ENCODE measurements at regions not wholly inside any gene's neighbourhood (a gene's known extent, or its start where the extent isn't known, plus 50 kb on each side); places are given as distances from the start of the nearest gene placed in this dataset.

GRCh38 chr4:138741766-138742377 lies 273.7 kb upstream of the NOCT start:
- ATAC-seq (no peak), DNase-seq (no peak)

DNA sequence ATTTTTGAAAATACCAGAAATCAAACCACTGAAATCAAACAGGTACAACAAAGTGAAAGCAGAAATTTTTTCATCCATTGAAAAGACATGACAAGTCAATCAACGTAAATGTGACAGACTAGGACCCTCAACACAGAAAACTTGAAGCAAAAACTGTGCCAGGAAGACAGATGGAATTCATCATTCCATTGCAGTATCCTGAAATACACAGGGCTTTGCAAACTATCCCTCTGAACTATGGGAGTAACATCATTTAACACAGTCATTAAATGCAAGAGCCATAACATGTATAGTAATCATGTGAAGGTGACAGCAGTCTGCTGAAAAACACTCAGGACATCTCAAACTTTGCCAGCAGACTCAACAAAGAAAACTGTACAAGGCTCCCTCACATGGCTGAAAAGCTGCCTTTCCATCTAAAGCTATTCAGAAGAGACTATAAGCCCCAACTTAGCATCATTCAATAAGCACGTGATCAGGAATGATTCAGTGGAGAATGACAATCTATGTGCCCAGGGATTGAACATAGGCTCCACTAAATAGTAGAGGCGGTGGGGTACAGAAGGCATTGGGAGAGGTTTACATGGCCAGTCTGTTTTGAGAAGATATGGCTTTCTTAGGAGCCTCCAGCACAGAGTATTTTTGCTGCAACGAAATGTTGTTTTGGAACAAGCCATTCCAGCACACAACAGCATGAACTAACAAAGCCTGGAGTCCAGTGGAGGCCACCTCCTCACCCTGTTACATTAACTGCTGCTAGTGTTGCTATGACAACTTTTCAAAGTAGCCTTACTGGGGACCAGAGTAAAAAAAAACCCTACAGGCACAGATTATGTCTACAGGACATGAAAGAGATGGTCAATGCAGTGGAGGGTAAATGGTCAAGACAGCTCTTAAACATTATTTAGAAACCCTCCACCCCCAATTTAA lies 274.5 kb upstream of the NOCT start:
- ATAC-seq (no peak), DNase-seq (no peak)

DNA sequence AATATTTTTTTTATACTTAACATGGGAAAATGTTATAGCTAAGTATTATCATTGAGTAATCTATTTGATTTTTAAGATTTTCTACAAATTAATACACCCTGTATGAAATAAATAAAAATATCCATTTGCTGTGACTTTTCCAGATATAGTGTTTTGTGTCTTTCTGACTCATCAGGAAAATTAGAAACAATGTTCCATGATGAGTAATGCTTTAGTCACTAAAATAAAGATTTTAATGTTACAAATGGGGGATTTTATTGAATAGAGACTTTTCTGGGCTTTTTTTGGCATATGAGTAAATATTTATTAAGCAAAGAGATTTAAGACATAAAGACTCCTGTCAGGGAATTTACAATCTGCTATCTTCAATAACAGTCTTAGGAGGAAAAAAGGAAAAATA lies 279.2 kb upstream of the NOCT start:
- DNase-seq = no peak
- no peak for ATAC-seq

DNA sequence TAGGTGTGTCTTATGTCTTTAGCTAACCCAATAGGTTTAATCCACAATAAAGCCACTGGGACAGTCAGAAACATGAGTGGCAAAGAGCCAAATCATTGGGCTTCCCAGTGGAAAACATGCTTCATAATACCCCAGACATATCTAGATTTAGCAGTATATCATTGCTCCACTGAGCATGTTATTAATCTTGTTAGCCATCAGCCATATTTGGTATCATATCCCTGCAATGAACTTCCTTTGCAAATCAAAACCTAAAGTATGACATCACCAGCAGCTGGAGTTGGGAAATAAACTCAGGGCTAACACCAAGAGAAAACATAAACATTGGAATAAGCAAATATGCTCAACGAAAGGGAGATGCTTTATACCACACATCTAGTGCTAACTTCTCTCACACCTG lies 280.8 kb upstream of the NOCT start:
- DNase-seq (no peak), ATAC-seq (no peak)

- DNase-seq = no peak
- ATAC-seq = no peak
These were observed 287.0 kb upstream of the NOCT start for GRCh38 chr4:138728566-138728965.

DNA sequence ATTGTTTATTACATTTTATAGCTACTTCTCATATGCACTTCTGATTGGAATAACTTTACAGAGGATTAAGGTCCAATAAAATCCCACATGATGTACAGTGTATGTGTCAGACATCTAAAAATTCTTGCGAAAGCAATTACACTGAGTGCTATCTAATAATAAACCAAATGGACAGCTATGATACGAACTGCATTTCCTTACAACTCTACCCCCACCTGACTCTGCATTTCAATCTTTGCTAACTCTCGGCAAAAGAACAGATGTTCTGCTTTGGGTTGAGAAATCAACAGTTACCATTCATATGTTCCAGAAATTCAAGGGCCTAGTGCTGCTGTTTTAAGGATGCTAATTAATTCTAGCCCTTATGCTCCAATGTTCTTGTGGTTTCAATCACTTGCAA lies 287.9 kb upstream of the NOCT start:
- DNase-seq (no peak), ATAC-seq (no peak)

DNA sequence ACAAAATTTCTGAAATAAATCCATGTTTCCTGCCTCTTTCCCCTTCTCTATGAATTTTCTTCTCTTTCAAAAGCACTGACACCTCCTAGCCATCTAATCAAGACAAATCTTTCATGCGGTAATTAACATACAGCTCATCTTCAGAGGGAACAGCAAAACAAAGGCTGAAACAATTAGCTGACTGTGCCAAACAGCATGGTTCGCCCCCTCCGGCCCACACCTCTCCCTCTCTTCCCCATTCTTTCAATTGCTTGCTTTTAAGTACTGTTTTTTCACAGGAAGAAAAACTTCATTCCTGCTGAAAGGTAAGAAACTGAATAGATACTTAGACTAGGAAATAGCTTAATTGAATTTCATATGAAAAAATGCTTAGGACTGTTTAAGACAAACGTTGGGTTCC lies 291.1 kb upstream of the NOCT start:
- DNase-seq = no peak
- no peak for ATAC-seq

- DNase-seq (no peak), ATAC-seq (no peak)
These were observed 298.8 kb upstream of the NOCT start for GRCh38 chr4:138716559-138717335.

DNA sequence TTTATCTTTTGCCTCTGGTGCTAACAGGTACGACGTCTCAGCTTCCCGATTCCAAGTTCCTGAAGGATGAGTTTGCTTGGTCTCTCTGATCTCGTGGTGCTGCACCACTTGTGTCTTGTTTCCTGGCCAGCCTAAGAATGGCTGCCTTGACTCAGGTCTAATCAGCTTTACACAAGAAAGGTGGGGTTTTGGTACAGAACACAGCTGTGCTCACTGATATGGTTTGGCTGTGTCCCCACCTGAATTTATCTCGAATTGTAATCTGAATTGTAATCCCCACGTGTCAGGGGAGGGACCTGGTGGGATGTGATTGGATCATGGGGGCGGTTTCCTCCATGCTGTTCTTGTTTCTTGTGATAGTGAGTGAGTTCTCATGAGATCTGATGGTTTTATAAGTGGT lies 305.3 kb upstream of the NOCT start:
- no peak for ATAC-seq

GRCh38 chr4:138709859-138710258 lies 305.7 kb upstream of the NOCT start:
- no peak for ATAC-seq
- DNase-seq = no peak

More for the DNA sequence above, 305.3 kb upstream of the NOCT start:
- no peak for DNase-seq

DNA sequence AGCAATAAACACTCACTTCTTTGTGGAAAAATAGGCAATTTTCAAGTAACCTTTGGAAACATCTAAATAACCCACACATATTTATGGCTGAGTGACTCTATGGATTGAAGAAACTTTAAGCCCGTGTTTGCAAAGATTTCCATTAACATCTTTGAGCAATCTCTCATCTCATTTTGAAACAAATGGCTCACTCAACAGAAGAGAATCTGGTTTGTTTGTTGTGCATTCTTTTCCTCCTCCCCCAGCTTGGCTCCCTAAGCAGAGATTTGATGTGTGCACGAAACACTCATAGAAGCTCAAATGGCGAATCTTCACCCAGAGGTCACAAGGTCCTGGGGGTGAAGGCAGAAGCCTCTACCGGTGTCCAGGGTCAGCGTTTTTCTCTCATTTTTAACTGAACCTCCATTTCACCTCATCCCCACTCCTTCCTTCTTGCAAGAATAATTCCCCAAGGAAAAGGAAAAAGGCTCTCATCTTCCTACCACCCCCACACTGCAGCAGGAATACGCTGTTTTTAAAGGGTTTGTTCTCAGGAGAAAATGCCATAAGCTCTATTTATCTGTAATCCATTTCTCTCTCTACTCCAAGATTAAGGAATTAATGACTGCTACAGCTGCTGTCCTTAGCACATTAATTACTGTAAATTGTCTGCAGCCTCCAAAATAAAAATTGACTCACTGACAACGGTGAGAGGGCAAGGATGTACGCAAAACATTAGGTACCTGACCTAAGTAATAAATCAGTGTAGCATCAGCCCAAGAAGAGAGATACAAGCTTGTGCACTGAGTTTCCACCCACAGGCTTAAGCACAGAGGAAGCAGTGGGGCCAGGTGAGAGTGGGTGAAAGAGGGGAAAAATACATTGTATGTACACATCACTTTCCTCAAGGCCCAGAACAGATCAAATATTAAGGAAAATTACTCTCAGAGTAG lies 307.6 kb upstream of the NOCT start:
- ATAC-seq = no peak
- no peak for DNase-seq

DNA sequence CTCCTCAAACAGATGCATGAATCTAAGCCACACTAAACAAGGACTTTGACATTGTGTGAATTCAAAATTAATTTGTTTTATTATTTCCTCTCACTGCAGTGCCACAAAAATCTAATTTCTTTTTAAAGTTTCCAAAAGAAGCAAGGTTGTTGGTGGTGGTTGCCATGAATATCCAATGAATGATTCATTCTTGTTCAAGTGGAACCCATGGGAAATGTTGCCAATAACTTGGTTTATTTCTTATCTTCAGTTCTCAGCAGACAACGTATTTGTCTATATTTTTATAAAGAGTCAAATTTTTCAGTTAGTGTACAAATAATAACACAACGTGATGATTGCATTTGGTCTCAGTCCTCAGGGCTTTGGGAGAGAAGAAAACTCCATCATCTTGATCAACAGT lies 309.4 kb upstream of the NOCT start:
- ATAC-seq (no peak), DNase-seq (no peak)

- DNase-seq (no peak), ATAC-seq (no peak)
These were observed 313.3 kb upstream of the NOCT start for GRCh38 chr4:138702190-138702824.

GRCh38 chr4:138698641-138699040 lies 316.9 kb upstream of the NOCT start:
- DNase-seq (no peak), ATAC-seq (no peak)

- no peak for ATAC-seq
- no peak for DNase-seq
These were observed 317.7 kb upstream of the NOCT start for GRCh38 chr4:138697851-138698250.

GRCh38 chr4:138696771-138697170 lies 318.8 kb upstream of the NOCT start:
- DNase-seq = no peak
- no peak for ATAC-seq

- DNase-seq (no peak), ATAC-seq (no peak)
These were observed 319.5 kb upstream of the NOCT start for GRCh38 chr4:138696058-138696457.

DNA sequence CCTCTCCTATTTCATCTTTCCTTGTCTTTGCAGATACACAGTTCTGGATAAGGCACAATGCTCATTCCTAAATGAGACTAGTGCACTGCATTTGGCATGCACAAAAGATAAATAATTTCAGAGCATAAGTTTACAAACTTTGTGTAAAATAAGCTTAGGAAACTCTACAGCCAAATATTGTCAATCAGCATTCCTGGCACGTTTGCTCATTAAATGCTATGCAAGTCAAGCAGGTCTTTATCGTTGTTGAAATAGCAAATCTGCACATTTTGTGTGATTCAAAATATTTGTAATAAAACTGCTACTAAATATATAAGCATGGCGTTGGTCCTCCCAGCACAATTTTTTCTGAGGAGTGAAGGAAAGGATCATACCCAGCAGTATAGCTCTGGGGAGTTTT lies 322.1 kb upstream of the NOCT start:
- ATAC-seq (no peak), DNase-seq (no peak)

- no peak for DNase-seq
- no peak for ATAC-seq
These were observed 323.2 kb upstream of the NOCT start for GRCh38 chr4:138692411-138692810.

GRCh38 chr4:138689593-138689992 lies 326.0 kb upstream of the NOCT start:
- ATAC-seq = no peak
- no peak for DNase-seq

DNA sequence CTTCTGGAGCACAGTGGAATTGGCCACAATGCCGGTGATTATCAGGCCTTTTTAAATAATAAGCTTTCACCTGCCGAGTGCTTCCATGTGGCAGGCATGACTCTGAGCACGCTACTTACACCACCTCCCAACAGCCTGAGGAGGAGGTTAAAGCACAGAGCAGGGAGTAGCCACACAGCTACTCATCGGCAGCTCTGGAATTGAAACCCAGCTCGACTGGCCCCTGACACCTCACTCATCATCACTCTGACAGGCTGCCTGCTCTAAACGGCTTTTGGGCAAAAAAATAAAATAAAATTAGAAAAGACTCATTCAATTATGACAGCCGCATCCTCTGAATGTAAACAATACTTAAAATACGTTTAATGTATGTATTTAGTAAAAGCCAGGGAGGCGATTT lies 326.4 kb upstream of the NOCT start:
- ATAC-seq = no peak
- DNase-seq = no peak
